Natural killer cell treated with Interleukin-12 subunit alpha and Interleukin-12 subunit beta and Interleukin-15 and Interleukin-18, amount 100 ng/mL, for 72 hours (primary cell): ENCODE measurements at regions not wholly inside any gene's neighbourhood (a gene's known extent, or its start where the extent isn't known, plus 50 kb on each side); places are given as distances from the start of the nearest gene placed in this dataset.

ENCODE experiments used
- ATAC-seq, 2 donors: fragments of 150-1000 bp; cut with Tn5 transposase in 1 of 2; sonication (Bioruptor Pico), chemical (Tn5 transposase) in 1 of 2; 2 replicates each; pipeline ENCODE4 v1.10.0; 2021
- DNase-seq: peaks from one replicate; pipeline ENCODE4 v3.0.0; 2022; ENCODE audit warnings: low spot score
- H3K27ac Mint-ChIP-seq, 2 donors: 1 replicate in 1 of 2; 2 replicates in 1 of 2; pipeline ENCODE4 v1.8.0; 2022; ENCODE audit warnings: mixed read lengths in 2 of 2, mild to moderate bottlenecking in 1 of 2, moderate library complexity in 1 of 2
- H3K27me3 Mint-ChIP-seq, 2 donors: 1 replicate in 1 of 2; 2 replicates in 1 of 2; pipeline ENCODE4 v1.8.0; 2022; ENCODE audit warnings: mixed read lengths in 2 of 2
- H3K36me3 Mint-ChIP-seq: one replicate; pipeline ENCODE4 v1.8.0; 2022; ENCODE audit warnings: mixed read lengths
- H3K4me1 Mint-ChIP-seq, 2 donors: 1 replicate in 1 of 2; 2 replicates in 1 of 2; pipeline ENCODE4 v1.8.0; 2022; ENCODE audit warnings: low read depth in 2 of 2, mixed read lengths in 2 of 2, mild to moderate bottlenecking in 1 of 2
- H3K4me3 Mint-ChIP-seq: one replicate; pipeline ENCODE4 v1.8.0; 2022; ENCODE audit warnings: mixed read lengths
- H3K9me3 Mint-ChIP-seq: 2 replicates; pipeline ENCODE4 v1.8.0; 2022; ENCODE audit warnings: mixed read lengths

DNA sequence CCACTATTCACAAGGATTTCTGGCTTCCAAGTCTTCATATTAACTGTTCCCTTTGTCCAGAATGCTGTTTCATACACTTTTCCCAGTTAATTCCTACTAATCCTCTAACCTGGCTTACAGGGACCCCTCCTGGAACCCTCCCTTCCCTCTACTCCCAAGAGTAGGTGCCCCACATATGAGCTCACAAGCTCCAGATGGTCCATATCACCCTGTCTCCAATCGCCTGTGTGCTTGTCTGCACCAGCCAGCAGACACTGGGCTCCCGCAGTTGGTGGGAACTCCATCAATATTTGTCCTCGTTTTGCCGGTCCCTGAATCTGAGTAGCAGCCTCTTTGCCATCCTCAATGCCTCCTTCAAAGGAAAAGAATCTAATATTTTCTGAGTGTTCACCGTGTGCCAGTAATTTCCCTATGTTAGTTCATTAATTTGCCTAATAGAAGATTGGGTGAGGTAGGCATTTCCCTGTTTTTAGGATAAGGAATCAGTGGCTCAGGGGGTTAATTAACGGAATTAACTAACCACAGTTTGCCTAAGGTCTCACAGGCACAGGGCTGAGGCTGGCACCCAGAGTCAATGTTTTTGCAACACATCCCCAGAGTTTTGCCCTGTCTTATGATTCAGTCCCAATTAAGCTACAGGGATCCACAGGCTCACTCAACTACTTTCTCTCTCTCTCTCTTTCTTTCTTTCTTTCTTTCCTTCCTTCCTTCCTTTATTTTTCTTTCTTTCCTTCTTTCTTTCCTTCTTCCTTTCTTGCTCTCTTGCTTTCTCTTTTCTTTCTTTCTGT is 141.6 kb upstream of the CYP1B1 start:
- H3K4me3 Mint-ChIP-seq = no peak overlapping the region
- peaks cover 6 to 8% of the 10 kb centered on the region in 2 donors for H3K4me1 Mint-ChIP-seq
- no peak for DNase-seq
- no peak overlapping the region for H3K27ac Mint-ChIP-seq
- ATAC-seq = no peak
- no peaks in the 10 kb centered on the region for H3K9me3 Mint-ChIP-seq
- no peaks in the 10 kb centered on the region for H3K36me3 Mint-ChIP-seq
- H3K27me3 Mint-ChIP-seq = peaks cover 21 to 34% of the 10 kb centered on the region in 2 donors

DNA sequence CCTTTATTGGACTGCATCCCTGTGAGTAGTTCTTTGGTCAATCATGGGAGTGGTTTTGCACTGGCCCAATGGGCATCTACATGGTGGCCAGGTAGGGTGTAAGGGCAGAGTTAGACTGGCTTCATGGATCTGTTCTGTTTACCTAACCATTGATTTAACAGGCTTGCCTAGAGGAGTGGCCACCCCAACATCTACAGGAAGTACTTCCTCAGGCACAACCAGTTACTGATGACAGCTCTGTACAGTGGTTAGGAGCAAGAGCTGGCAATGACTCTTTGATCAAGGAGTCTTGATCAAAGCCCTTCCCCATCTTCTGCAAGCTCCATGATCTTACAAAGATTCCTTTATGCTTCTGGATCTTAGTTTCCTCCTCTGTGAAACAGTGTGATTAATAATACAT is 140.9 kb upstream of the CYP1B1 start:
- Mint-ChIP-seq H3K4me1 (peaks cover 6 to 8% of the 10 kb centered on the region in 2 donors), H3K36me3 (no peaks in the 10 kb centered on the region), H3K27ac (no peak overlapping the region), H3K9me3 (no peaks in the 10 kb centered on the region), H3K27me3 (peaks cover 21 to 34% of the 10 kb centered on the region in 2 donors), H3K4me3 (no peak overlapping the region)
- DNase-seq (no peak), ATAC-seq (peak in 1 of 2 donors; percentile 11)

DNA sequence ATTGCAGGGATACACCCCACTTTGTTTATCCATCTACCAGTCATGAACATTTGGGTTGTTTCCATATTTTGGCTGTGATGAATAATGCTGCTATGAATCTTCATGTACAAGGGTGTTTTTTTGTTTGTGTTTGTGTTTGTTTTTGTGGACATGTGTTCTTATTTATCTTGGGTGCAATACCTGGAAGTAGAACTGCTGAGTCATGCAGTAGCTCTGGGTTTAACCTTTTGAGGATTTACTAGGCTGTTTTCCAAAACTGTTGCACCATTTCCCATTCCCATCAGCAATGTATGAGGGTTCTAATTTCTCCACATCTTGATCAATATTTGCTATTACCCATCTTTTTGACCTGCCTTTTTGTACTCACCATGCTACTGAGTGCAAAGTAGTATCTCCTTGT is 140.0 kb upstream of the CYP1B1 start:
- Mint-ChIP-seq H3K4me3 (no peak overlapping the region), H3K4me1 (peaks cover 6 to 8% of the 10 kb centered on the region in 2 donors), H3K9me3 (no peaks in the 10 kb centered on the region), H3K27ac (no peak overlapping the region), H3K36me3 (no peaks in the 10 kb centered on the region), H3K27me3 (peaks cover 25 to 41% of the 10 kb centered on the region in 2 donors)
- DNase-seq = no peak
- ATAC-seq = no peak

DNA sequence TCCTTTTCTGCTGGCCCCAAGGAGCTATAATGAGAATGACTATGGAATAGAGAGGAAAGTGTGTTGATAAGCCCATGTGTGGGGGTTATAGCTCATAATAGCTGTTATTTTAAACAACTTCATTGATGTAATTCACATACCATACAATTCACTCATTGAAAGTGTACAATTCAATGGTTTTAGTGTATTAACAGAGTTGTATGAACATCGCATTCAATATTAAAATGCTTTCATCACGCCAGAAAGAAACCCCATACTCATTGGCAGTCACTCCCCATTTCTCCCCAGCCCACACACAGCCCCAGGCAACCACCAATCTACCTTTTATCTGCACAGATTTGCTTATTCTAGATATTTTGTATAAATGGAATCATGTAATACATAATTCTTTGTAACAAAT is 139.6 kb upstream of the CYP1B1 start:
- no peaks in the 10 kb centered on the region for H3K9me3 Mint-ChIP-seq
- no peak overlapping the region for H3K27ac Mint-ChIP-seq
- ATAC-seq = no peak
- H3K36me3 Mint-ChIP-seq = no peaks in the 10 kb centered on the region
- H3K4me1 Mint-ChIP-seq = peaks cover 6 to 8% of the 10 kb centered on the region in 2 donors
- H3K27me3 Mint-ChIP-seq = peaks cover 25 to 42% of the 10 kb centered on the region in 2 donors
- H3K4me3 Mint-ChIP-seq = no peak overlapping the region
- DNase-seq = no peak

GRCh38 chr2:38214209-38214717 is 138.3 kb upstream of the CYP1B1 start:
- Mint-ChIP-seq H3K36me3 (no peaks in the 10 kb centered on the region), H3K4me1 (peaks cover 6 to 8% of the 10 kb centered on the region in 2 donors), H3K4me3 (no peak overlapping the region), H3K27ac (peak overlapping the region in 1 of 2 donors; percentile 26), H3K27me3 (peaks cover 29 to 34% of the 10 kb centered on the region in 2 donors), H3K9me3 (no peaks in the 10 kb centered on the region)
- ATAC-seq (peak; percentile 45 to 87), DNase-seq (no peak)

DNA sequence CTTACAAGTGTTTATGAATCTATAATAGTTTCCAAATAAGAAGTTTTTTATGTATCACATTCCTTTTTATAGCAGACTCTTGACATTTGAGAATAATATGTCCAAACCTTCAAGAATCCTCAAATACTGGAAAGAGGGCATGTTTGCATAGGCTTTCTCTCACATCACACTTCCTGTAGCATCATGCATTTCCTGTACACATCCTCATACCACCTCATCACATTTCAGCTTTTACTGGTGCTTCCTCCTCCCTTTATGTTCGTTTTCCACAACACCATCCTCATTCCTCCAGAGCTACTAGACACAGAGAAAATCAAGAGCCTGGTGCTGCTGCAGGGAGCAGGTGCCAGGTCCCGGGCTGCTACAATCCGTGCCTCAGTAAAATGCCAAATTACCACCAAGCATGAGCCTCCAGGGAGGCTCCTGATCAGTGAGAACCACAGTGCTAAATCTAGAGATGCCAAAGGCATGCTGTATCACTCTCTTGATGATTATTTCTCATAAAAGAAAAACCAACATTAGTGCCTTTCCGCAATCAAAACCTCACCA is 137.7 kb upstream of the CYP1B1 start:
- H3K4me3 Mint-ChIP-seq = peak overlapping the region; percentile 55
- DNase-seq = no peak
- no peaks in the 10 kb centered on the region for H3K9me3 Mint-ChIP-seq
- ATAC-seq = peak in 1 of 2 donors; percentile 60
- peak overlapping the region in 1 of 2 donors; percentile 26 for H3K27ac Mint-ChIP-seq
- H3K27me3 Mint-ChIP-seq = peaks cover 23 to 29% of the 10 kb centered on the region in 2 donors
- no peaks in the 10 kb centered on the region for H3K36me3 Mint-ChIP-seq
- peaks cover 6 to 8% of the 10 kb centered on the region in 2 donors for H3K4me1 Mint-ChIP-seq

DNA sequence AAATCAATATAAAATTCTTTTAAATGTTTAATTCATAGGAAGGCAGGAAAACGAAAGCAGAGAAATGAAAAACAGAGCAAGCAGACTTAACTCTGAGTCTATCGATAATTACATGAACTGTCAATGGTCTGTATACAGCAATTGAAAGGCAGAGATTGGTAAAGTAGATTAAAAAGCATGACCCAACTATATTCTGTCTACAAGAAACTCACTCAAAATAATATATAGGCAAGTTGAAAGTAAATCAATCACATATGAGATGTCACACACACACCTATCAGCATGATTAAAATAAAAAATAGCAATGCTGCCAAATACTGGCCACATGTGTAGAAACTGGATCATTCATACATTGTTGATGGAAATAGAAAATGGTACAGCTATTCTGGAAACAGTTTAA is 136.4 kb upstream of the CYP1B1 start:
- DNase-seq (no peak), ATAC-seq (no peak)
- no peak overlapping the region for H3K27ac Mint-ChIP-seq
- peaks cover 22 to 27% of the 10 kb centered on the region in 2 donors for H3K27me3 Mint-ChIP-seq
- H3K4me3 Mint-ChIP-seq = no peak overlapping the region
- no peaks in the 10 kb centered on the region for H3K36me3 Mint-ChIP-seq
- no peaks in the 10 kb centered on the region for H3K9me3 Mint-ChIP-seq
- H3K4me1 Mint-ChIP-seq = peaks cover 6 to 8% of the 10 kb centered on the region in 2 donors

DNA sequence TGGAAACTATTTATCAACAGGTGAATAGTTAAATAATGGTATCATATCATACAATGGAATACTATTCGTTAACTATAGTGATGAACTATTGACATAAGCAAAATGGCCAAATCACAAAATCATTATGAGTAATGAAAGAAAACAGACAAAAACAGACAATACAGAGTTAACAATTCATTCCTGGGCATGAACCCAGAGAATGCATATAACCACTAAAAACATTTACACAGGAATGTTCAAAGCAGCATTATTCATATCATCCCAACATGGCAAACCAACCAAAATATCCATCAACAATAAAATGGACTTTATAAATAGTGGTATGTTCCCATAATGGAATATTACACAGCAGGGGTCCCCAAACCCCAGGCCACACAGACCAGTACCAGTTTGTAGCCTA is 131.2 kb upstream of the CYP1B1 start:
- no peaks in the 10 kb centered on the region for H3K9me3 Mint-ChIP-seq
- no peak overlapping the region for H3K4me3 Mint-ChIP-seq
- peaks cover 45 to 49% of the 10 kb centered on the region in 2 donors for H3K27me3 Mint-ChIP-seq
- DNase-seq = no peak
- H3K4me1 Mint-ChIP-seq = no peaks in the 10 kb centered on the region
- H3K27ac Mint-ChIP-seq = no peak overlapping the region
- ATAC-seq = no peak
- H3K36me3 Mint-ChIP-seq = peaks cover 5% of the 10 kb centered on the region

- Mint-ChIP-seq H3K9me3 (no peaks in the 10 kb centered on the region), H3K4me3 (no peak overlapping the region), H3K27me3 (peaks cover 56 to 73% of the 10 kb centered on the region in 2 donors)
Measured at GRCh38 chr2:38203446-38203810, 127.5 kb upstream of the CYP1B1 start.

DNA sequence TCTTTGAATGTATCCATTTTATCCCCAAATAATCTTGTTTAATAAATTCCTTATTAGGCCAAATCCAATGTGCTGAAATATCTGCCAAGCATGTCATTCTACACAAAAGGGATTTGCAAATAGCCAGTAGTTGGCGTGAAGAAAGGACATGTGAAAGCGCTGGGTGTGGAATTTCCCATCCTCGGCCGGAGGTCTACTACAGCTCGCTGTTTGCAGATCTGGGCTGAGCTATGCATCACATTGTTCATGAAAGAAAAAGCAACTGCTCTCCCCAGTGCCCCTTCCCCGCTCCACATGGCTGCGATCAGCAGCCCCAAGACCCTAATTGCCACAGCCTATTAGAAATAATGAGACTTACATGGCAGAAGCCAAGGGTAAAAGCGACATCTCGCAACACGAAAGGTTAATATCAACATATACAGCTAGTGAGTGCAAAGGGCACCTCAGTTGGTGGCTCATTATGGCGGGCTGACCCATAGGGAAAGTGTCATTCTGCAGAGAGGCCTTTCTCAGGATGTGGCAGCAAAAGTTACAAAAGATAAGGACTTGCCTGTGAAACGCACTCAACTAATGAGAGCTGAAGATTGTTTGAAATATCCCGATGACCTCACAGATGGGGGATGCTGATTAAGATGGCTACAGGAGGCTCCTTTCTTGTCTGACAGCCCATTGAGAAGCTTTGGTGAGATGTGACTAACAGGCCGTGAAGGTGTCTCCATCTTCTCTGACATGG is 126.9 kb upstream of the CYP1B1 start:
- H3K4me3 Mint-ChIP-seq = no peak overlapping the region
- no peaks in the 10 kb centered on the region for H3K9me3 Mint-ChIP-seq
- no peaks in the 10 kb centered on the region for H3K4me1 Mint-ChIP-seq
- ATAC-seq (peak; percentile 41 to 43), DNase-seq (no peak)
- peaks cover 51 to 67% of the 10 kb centered on the region in 2 donors for H3K27me3 Mint-ChIP-seq
- H3K36me3 Mint-ChIP-seq = peaks cover 5% of the 10 kb centered on the region
- H3K27ac Mint-ChIP-seq = no peak overlapping the region

More at GRCh38 chr2:38203446-38203810, 127.5 kb upstream of the CYP1B1 start:
- DNase-seq (no peak), ATAC-seq (no peak)
- H3K27ac Mint-ChIP-seq = no peak overlapping the region
- peaks cover 5% of the 10 kb centered on the region for H3K36me3 Mint-ChIP-seq
- H3K4me1 Mint-ChIP-seq = no peaks in the 10 kb centered on the region

- ATAC-seq (no peak), DNase-seq (no peak)
- Mint-ChIP-seq H3K27ac (no peak overlapping the region), H3K4me3 (no peak overlapping the region), H3K9me3 (no peaks in the 10 kb centered on the region), H3K4me1 (no peaks in the 10 kb centered on the region), H3K36me3 (peaks cover 5% of the 10 kb centered on the region), H3K27me3 (peaks cover 46 to 61% of the 10 kb centered on the region in 2 donors)
Measured at GRCh38 chr2:38201784-38202183, 125.8 kb upstream of the CYP1B1 start.

GRCh38 chr2:38200598-38200997 is 124.6 kb upstream of the CYP1B1 start:
- Mint-ChIP-seq H3K9me3 (no peaks in the 10 kb centered on the region), H3K36me3 (peaks cover 5% of the 10 kb centered on the region), H3K27ac (no peak overlapping the region), H3K4me3 (no peak overlapping the region), H3K27me3 (peaks cover 41 to 60% of the 10 kb centered on the region in 2 donors), H3K4me1 (no peaks in the 10 kb centered on the region)
- DNase-seq (no peak), ATAC-seq (no peak)

DNA sequence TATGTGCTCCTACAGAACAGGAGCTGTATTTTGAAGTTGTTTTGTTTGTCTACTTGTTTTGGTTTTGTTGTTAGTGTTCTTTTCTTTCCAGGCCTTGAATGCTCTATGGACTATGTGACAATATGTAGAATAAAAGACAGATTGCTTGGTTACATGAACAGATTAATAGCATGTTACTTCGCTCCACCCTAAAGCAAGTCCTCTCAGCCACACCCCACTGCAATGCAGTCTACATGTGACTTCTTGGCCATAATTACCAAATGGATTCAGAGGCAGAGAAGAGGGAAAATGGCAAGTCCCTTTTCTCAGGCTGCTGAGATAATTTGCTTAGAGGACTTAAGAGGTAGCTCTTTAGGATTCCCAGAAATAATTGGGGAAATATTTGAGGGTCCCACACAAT is 123.2 kb upstream of the CYP1B1 start:
- no peak overlapping the region for H3K27ac Mint-ChIP-seq
- no peak overlapping the region for H3K4me3 Mint-ChIP-seq
- peaks cover 32 to 45% of the 10 kb centered on the region in 2 donors for H3K27me3 Mint-ChIP-seq
- no peaks in the 10 kb centered on the region for H3K4me1 Mint-ChIP-seq
- ATAC-seq = no peak
- H3K9me3 Mint-ChIP-seq = no peaks in the 10 kb centered on the region
- DNase-seq = no peak
- peaks cover 5% of the 10 kb centered on the region for H3K36me3 Mint-ChIP-seq

DNA sequence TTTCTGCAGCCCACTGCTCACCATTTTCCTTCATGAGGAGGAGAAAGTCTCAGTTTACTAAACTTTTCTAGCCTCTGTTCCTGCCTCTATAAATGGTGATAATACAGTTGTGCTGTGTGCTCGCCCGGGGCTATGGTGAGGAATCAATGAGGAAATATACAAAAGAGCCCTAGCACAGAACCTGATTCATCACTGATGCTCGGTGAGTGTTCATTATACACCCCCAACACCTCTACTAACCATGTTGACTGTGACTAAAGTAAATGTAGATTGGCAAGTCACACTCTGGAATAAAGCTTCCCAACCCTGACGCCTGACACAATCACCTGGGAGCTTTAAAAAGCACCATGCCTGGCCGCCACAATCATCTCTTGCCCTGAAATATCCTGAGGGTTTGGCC is 118.8 kb upstream of the CYP1B1 start:
- H3K4me1 Mint-ChIP-seq = peaks cover 21 to 28% of the 10 kb centered on the region in 2 donors
- H3K27me3 Mint-ChIP-seq = peaks cover 27 to 36% of the 10 kb centered on the region in 2 donors
- ATAC-seq = no peak
- peaks cover 5% of the 10 kb centered on the region for H3K9me3 Mint-ChIP-seq
- H3K27ac Mint-ChIP-seq = no peak overlapping the region
- peaks cover 15% of the 10 kb centered on the region for H3K36me3 Mint-ChIP-seq
- DNase-seq = no peak
- H3K4me3 Mint-ChIP-seq = no peak overlapping the region
